ENCODE measurements at regions not wholly inside any gene's neighbourhood (a gene's known extent, or its start where the extent isn't known, plus 50 kb on each side); places are given as distances from the start of the nearest gene placed in this dataset.

DNA sequence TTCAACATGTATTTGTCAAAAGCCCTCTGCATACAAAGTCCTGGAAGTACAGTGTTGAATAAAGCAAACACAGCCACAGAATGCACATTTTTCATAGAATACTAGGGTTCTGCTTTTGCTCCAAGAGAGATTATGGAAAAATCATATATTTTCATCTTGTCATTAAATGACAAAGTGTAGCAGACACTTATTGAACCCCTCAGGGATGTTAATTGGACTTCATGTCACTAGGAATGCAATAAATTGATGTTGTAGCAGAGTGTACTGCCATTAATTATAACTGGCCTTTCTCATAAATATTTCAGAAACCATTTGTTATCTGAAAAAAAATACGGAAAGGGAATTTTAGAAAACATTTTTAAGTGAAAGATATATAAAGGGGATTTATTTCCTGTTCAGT lies 64.5 kb upstream of the TAC1 start:
- Histone ChIP-seq H3K9me2 (ENCODE audit: insufficient read depth) (no peaks in the 10 kb centered on the region), H3K27me3 (ENCODE audit: insufficient read depth, low read depth) (0 out of 2 replicates have a peak, but pooled peaks cover 5% of the 10 kb centered on the region), H3K36me3 (ENCODE audit: low read depth) (no peaks in the 10 kb centered on the region), H3K79me2 (ENCODE audit: low read depth) (no peaks in the 10 kb centered on the region), H2AFZ (no peak overlapping the region), H3K4me2 (no peak overlapping the region), H3K4me1 (replicated peaks; ENCODE audit: insufficient read depth) (no peaks in the 10 kb centered on the region), H3K27ac (no peak overlapping the region), H3K9me3 (ENCODE audit: insufficient read depth, low read depth) (no peaks in the 10 kb centered on the region), H3K4me3 (no peak overlapping the region), H3F3A (ENCODE audit: insufficient read depth, low read depth) (no peaks in the 10 kb centered on the region), H4K20me1 (ENCODE audit: insufficient read depth) (no peaks in the 10 kb centered on the region)
- intact Hi-C loops (cut with micrococcal nuclease; ENCODE audit: unreplicated experiment): no loop called here
- BruUV-seq (replicated peaks): no TSS peak
- POLR2A ChIA-PET (ENCODE audit: unreplicated experiment): no interaction called here
- TF ChIP-seq EZH2 (IDR thresholded peaks at IDR 0.05; ENCODE audit: low read depth) (no peak), CTCF (conservative IDR thresholded peaks at IDR 0.05) (no peak)
- CTCF ChIA-PET: no interaction called here
- no peak for DNase-seq

DNA sequence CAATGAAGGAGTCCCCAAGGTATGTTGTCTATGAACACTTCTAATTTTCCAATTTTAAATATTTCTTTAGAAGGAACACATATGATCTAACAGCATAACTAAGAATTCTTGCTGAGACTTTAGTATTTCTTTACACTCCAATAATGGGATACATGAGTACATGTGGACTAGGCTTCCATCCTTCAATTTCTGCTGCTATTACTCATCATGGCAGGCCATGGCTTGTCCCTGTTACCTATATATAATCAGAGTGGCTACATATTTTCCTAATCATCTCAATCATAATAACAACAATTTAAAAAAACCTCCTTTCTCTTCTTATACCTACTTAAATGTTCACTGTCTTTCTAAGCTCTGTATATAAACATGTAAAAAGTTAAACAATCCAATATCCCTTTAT lies 60.3 kb upstream of the TAC1 start:
- Histone ChIP-seq H3K9me2 (ENCODE audit: insufficient read depth) (no peaks in the 10 kb centered on the region), H3K27ac (no peak overlapping the region), H3K4me1 (replicated peaks; ENCODE audit: insufficient read depth) (no peaks in the 10 kb centered on the region), H3K79me2 (ENCODE audit: low read depth) (no peaks in the 10 kb centered on the region), H4K20me1 (ENCODE audit: insufficient read depth) (no peaks in the 10 kb centered on the region), H3K9me3 (ENCODE audit: insufficient read depth, low read depth) (no peaks in the 10 kb centered on the region), H3F3A (ENCODE audit: insufficient read depth, low read depth) (no peaks in the 10 kb centered on the region), H3K27me3 (ENCODE audit: insufficient read depth, low read depth) (0 out of 2 replicates have a peak, but pooled peaks cover 4% of the 10 kb centered on the region), H3K4me2 (no peak overlapping the region), H3K4me3 (no peak overlapping the region), H3K36me3 (ENCODE audit: low read depth) (no peaks in the 10 kb centered on the region), H2AFZ (no peak overlapping the region)
- POLR2A ChIA-PET (ENCODE audit: unreplicated experiment): interaction anchor here (0.6 kb wide), 1 partner anchor 37 kb away, joined by 9 read pairs; no protein-coding TSS in a partner anchor
- CTCF ChIA-PET: no interaction called here
- no peak for TF ChIP-seq EZH2 (IDR thresholded peaks at IDR 0.05; ENCODE audit: low read depth)
- no peak for TF ChIP-seq CTCF (conservative IDR thresholded peaks at IDR 0.05)
- DNase-seq: no peak
- intact Hi-C loops (cut with micrococcal nuclease; ENCODE audit: unreplicated experiment): no loop called here
- BruUV-seq (replicated peaks): no TSS peak

- BruUV-seq (replicated peaks): no TSS peak
- POLR2A ChIA-PET (ENCODE audit: unreplicated experiment): no interaction called here
- intact Hi-C loops (cut with micrococcal nuclease; ENCODE audit: unreplicated experiment): no loop called here
Measured at GRCh38 chr7:97680622-97681021, 51.3 kb upstream of the TAC1 start.

More at GRCh38 chr7:97680622-97681021, 51.3 kb upstream of the TAC1 start:
- no peak overlapping the region for H3K27ac ChIP-seq
- H3K79me2 ChIP-seq (ENCODE audit: low read depth): no peaks in the 10 kb centered on the region
- no peaks in the 10 kb centered on the region for H3F3A ChIP-seq (ENCODE audit: insufficient read depth, low read depth)
- no peak overlapping the region for H2AFZ ChIP-seq
- no peaks in the 10 kb centered on the region for H3K4me1 ChIP-seq (replicated peaks; ENCODE audit: insufficient read depth)
- no peaks in the 10 kb centered on the region for H3K36me3 ChIP-seq (ENCODE audit: low read depth)
- H3K4me3 ChIP-seq: no peak overlapping the region
- H3K9me3 ChIP-seq (ENCODE audit: insufficient read depth, low read depth): no peaks in the 10 kb centered on the region
- H3K4me2 ChIP-seq: no peak overlapping the region
- H3K9me2 ChIP-seq (ENCODE audit: insufficient read depth): no peaks in the 10 kb centered on the region
- CTCF ChIA-PET: no interaction called here
- no peak for DNase-seq
- 0 out of 2 replicates have a peak, but pooled peaks cover 3% of the 10 kb centered on the region for H3K27me3 ChIP-seq (ENCODE audit: insufficient read depth, low read depth)
- no peaks in the 10 kb centered on the region for H4K20me1 ChIP-seq (ENCODE audit: insufficient read depth)
- TF ChIP-seq EZH2 (IDR thresholded peaks at IDR 0.05; ENCODE audit: low read depth) (no peak), CTCF (conservative IDR thresholded peaks at IDR 0.05) (no peak)
